Gastrocnemius medialis (tissue), 4 donors: ENCODE measurements at regions not wholly inside any gene's neighbourhood (a gene's known extent, or its start where the extent isn't known, plus 50 kb on each side); places are given as distances from the start of the nearest gene placed in this dataset.

Experiments
- POLR2A ChIP-seq, 2 donors: fragments of 450-650 bp; IDR thresholded peaks; one replicate each; pipeline ENCODE4 v1.6.1; 2017; ENCODE audit warnings: antibody characterized with exemption in 2 of 2, mild to moderate bottlenecking in 2 of 2, moderate library complexity in 2 of 2
- TF ChIP-seq, protein P1 (sequence below), 5 experiments: fragments of 450-650 bp in 3 of 5; fragments of 200-600 bp in 2 of 5; sonication (generic) in 2 of 5; IDR thresholded peaks in 4 of 5; conservative IDR thresholded peaks in 1 of 5; 1 replicate in 4 of 5; 2 replicates in 1 of 5; pipeline ENCODE4 v1.5.1; 2016 to 2019; ENCODE audit warnings: antibody characterized with exemption in 5 of 5, mild to moderate bottlenecking in 3 of 5, moderate library complexity in 3 of 5

DNA sequence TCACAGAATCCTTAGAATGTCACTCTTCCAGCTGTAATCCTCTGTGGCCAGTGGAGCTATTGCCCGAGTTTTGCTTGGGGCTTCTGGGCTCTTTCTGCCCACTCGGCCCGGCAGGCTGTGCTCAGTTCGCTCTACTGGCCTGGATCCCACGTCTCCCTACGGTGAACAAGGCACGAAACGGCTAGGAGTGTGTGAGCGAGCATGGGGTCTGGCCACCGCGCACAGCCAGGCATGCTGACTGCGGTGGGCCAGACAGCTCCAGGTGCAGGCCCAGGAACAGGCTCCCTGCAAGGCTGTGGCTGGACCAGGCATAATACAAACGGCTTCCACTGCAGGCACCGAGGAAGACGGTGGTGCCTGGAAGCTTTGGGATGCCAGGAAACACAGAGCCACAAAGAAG is 2035.5 kb upstream of the ACO1 start:
- TF ChIP-seq, protein P1, sequence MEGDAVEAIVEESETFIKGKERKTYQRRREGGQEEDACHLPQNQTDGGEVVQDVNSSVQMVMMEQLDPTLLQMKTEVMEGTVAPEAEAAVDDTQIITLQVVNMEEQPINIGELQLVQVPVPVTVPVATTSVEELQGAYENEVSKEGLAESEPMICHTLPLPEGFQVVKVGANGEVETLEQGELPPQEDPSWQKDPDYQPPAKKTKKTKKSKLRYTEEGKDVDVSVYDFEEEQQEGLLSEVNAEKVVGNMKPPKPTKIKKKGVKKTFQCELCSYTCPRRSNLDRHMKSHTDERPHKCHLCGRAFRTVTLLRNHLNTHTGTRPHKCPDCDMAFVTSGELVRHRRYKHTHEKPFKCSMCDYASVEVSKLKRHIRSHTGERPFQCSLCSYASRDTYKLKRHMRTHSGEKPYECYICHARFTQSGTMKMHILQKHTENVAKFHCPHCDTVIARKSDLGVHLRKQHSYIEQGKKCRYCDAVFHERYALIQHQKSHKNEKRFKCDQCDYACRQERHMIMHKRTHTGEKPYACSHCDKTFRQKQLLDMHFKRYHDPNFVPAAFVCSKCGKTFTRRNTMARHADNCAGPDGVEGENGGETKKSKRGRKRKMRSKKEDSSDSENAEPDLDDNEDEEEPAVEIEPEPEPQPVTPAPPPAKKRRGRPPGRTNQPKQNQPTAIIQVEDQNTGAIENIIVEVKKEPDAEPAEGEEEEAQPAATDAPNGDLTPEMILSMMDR (IDR thresholded peaks at IDR 0.05 in 4 of 5, conservative IDR thresholded peaks at IDR 0.05 in 1 of 5), result no peak
- TF ChIP-seq POLR2A (IDR thresholded peaks at IDR 0.05), result no peak
